ENCODE measurements at regions not wholly inside any gene's neighbourhood (a gene's known extent, or its start where the extent isn't known, plus 50 kb on each side); places are given as distances from the start of the nearest gene placed in this dataset.

DNA sequence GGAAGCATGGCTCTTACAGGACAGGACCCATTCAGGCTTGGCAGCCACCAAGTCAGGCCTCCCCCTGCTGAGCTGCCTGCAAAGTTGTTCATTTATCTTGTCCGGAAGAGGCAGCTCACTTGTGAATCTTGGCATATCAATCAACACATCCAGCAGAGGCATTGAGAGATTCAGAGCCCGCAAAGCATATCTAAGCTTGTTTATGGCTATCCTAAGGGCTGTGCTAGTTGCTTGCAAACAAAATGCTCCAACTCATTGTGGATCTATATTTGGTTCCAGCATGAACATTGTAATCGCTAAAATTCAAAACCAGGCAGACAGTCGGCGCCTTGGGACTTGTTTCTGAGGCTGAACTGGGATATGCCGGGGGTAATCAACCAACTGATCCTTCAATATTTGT is 106.1 kb downstream of the UNC5CL start:
- TF ChIP-seq, protein P1, sequence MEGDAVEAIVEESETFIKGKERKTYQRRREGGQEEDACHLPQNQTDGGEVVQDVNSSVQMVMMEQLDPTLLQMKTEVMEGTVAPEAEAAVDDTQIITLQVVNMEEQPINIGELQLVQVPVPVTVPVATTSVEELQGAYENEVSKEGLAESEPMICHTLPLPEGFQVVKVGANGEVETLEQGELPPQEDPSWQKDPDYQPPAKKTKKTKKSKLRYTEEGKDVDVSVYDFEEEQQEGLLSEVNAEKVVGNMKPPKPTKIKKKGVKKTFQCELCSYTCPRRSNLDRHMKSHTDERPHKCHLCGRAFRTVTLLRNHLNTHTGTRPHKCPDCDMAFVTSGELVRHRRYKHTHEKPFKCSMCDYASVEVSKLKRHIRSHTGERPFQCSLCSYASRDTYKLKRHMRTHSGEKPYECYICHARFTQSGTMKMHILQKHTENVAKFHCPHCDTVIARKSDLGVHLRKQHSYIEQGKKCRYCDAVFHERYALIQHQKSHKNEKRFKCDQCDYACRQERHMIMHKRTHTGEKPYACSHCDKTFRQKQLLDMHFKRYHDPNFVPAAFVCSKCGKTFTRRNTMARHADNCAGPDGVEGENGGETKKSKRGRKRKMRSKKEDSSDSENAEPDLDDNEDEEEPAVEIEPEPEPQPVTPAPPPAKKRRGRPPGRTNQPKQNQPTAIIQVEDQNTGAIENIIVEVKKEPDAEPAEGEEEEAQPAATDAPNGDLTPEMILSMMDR (IDR thresholded peaks at IDR 0.05 in 4 of 5, conservative IDR thresholded peaks at IDR 0.05 in 1 of 5) = no peak
- no peak for TF ChIP-seq POLR2A (IDR thresholded peaks at IDR 0.05)
